ENCODE measurements at regions not wholly inside any gene's neighbourhood (a gene's known extent, or its start where the extent isn't known, plus 50 kb on each side); places are given as distances from the start of the nearest gene placed in this dataset.

DNA sequence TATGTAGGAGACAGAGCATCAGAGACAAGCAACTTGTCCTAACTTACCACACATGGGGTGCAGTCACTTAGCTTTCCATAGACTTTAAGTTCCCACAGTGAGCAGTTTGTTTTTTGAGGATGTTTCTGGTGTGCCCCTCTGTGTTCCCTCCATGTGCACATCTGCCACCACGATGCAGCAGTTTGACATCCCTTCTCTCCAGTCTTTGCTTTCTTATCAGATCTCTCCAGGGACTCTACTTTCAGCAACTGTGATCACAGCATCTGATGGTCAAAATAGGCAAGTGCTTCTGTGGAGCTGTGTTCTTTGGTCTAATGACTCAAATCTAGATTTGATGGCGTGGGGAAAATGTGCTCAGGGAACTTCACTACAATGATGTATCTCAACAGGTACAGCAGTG lies 96.5 kb upstream of the NAMPT start (continued):
- no peak for TF ChIP-seq SETDB1 (IDR thresholded peaks at IDR 0.05; ENCODE audit: insufficient read length, low read length)
- no peak for TF ChIP-seq ZNF221 (tag by site-specific recombination; IDR thresholded peaks at IDR 0.05; ENCODE audit: borderline replicate concordance)

DNA sequence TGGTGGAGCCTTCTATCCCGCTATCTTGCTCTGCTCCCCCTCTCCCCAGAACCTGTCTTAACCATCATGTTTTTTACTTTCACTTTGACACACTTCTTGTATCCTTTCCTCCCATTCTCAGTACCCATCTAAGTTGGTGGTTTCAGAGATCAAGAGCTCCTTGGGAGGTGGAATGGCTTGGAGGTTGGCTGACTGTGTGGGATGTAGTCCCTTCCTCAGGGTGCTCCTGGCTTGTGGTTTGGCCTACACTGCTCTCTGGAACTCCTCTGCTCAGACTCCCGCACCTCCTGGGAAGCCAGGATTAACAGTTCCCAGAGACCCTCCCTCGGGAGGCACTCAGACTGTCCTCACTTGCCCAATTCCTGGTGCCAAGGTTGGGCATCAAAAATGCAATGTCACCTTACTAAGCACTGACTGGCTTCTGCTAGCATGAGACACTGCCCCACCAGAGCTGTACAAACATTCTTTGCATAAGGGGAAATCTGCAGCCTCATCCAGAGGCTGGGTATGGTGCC lies 93.1 kb upstream of the NAMPT start:
- ChIA-PET CTCF (interaction anchor here (2.6 kb wide), 1 partner anchor 10 kb away, joined by 10 read pairs; no protein-coding TSS in a partner anchor), POLR2A (no interaction called here)
- Histone ChIP-seq H3K9me3 (ENCODE audit: control insufficient read depth, insufficient read depth, low read depth, low read length) (no peaks in the 10 kb centered on the region), H3K4me3 (ENCODE audit: low read depth, low read length) (no peak overlapping the region), H3K27ac (ENCODE audit: extremely low read depth, low read depth, low read length) (no peak overlapping the region), H3K36me3 (ENCODE audit: control insufficient read depth in 2 of 2, insufficient read depth in 1 of 2, low read length in 2 of 2) (no peaks in the 10 kb centered on the region), H3K4me1 (ENCODE audit: control insufficient read depth, insufficient read depth, low read length) (no peaks in the 10 kb centered on the region)
- TF ChIP-seq ZNF274 (IDR thresholded peaks at IDR 0.05; ENCODE audit: low read length): no peak
- TF ChIP-seq ZNF274 (tag by site-specific recombination; IDR thresholded peaks at IDR 0.05; ENCODE audit: borderline replicate concordance): no peak
- TF ChIP-seq, protein P1, sequence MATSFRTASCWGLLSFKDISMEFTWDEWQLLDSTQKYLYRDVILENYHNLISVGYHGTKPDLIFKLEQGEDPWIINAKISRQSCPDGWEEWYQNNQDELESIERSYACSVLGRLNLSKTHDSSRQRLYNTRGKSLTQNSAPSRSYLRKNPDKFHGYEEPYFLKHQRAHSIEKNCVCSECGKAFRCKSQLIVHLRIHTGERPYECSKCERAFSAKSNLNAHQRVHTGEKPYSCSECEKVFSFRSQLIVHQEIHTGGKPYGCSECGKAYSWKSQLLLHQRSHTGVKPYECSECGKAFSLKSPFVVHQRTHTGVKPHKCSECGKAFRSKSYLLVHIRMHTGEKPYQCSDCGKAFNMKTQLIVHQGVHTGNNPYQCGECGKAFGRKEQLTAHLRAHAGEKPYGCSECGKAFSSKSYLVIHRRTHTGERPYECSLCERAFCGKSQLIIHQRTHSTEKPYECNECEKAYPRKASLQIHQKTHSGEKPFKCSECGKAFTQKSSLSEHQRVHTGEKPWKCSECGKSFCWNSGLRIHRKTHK (tag by site-specific recombination; IDR thresholded peaks at IDR 0.05): no peak
- no peak for TF ChIP-seq SP7 (tag by site-specific recombination; IDR thresholded peaks at IDR 0.05)
- no peak for TF ChIP-seq ZNF629 (tag by site-specific recombination; IDR thresholded peaks at IDR 0.05)
- no peak for TF ChIP-seq MZF1 (tag by site-specific recombination; IDR thresholded peaks at IDR 0.05; ENCODE audit: borderline replicate concordance)
- no peak for TF ChIP-seq ZNF341 (tag by site-specific recombination; IDR thresholded peaks at IDR 0.05; ENCODE audit: low read depth)
- TF ChIP-seq ZNF510 (tag by site-specific recombination; IDR thresholded peaks at IDR 0.05; ENCODE audit: insufficient replicate concordance): no peak
- TF ChIP-seq ZNF521 (tag by site-specific recombination; IDR thresholded peaks at IDR 0.05): no peak
- TF ChIP-seq ZNF16 (tag by site-specific recombination; IDR thresholded peaks at IDR 0.05; ENCODE audit: low read depth): no peak
- TF ChIP-seq MYNN (tag by site-specific recombination; IDR thresholded peaks at IDR 0.05; ENCODE audit: borderline replicate concordance): no peak
- no peak for TF ChIP-seq GLI4 (tag by site-specific recombination; IDR thresholded peaks at IDR 0.05)
- no peak for TF ChIP-seq ZNF335 (tag by site-specific recombination; conservative IDR thresholded peaks at IDR 0.05)
- no peak for TF ChIP-seq KLF10 (tag by site-specific recombination; IDR thresholded peaks at IDR 0.05)
- TF ChIP-seq SP2 (tag by site-specific recombination; IDR thresholded peaks at IDR 0.05): no peak
- TF ChIP-seq ZNF768 (tag by site-specific recombination; IDR thresholded peaks at IDR 0.05): no peak
- TF ChIP-seq, protein P2, sequence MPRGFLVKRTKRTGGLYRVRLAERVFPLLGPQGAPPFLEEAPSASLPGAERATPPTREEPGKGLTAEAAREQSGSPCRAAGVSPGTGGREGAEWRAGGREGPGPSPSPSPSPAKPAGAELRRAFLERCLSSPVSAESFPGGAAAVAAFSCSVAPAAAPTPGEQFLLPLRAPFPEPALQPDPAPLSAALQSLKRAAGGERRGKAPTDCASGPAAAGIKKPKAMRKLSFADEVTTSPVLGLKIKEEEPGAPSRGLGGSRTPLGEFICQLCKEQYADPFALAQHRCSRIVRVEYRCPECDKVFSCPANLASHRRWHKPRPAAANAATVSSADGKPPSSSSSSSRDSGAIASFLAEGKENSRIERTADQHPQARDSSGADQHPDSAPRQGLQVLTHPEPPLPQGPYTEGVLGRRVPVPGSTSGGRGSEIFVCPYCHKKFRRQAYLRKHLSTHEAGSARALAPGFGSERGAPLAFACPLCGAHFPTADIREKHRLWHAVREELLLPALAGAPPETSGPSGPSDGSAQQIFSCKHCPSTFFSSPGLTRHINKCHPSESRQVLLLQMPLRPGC (tag by site-specific recombination; IDR thresholded peaks at IDR 0.05): no peak
- TF ChIP-seq, protein P3, sequence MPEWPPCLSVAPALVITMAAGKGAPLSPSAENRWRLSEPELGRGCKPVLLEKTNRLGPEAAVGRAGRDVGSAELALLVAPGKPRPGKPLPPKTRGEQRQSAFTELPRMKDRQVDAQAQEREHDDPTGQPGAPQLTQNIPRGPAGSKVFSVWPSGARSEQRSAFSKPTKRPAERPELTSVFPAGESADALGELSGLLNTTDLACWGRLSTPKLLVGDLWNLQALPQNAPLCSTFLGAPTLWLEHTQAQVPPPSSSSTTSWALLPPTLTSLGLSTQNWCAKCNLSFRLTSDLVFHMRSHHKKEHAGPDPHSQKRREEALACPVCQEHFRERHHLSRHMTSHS (tag by site-specific recombination; IDR thresholded peaks at IDR 0.05): no peak
- TF ChIP-seq ZNF792 (tag by site-specific recombination; IDR thresholded peaks at IDR 0.05): no peak
